IPS-20b (cell line): ENCODE measurements at regions not wholly inside any gene's neighbourhood (a gene's known extent, or its start where the extent isn't known, plus 50 kb on each side); places are given as distances from the start of the nearest gene placed in this dataset.
"Not testable (repeated sequence)": the region's sequence is repeated elsewhere in the genome, so short reads cannot be mapped to it uniquely, and the experiment has no call there.

Source experiments
- H3K27ac ChIP-seq: one replicate; pipeline ENCODE4 v1.5.1; 2013; ENCODE audit warnings: low read length
- H3K27me3 ChIP-seq: 2 replicates; pipeline ENCODE4 v1.6.1; 2013; ENCODE audit warnings: mild to moderate bottlenecking, low read length, inconsistent platforms; ENCODE audit not compliant: insufficient read depth
- H3K36me3 ChIP-seq: 2 replicates; pipeline ENCODE4 v1.6.1; 2013; ENCODE audit warnings: low read depth, mild to moderate bottlenecking, inconsistent platforms, low read length, moderate library complexity; ENCODE audit not compliant: insufficient read depth
- H3K4me1 ChIP-seq: 2 replicates; pipeline ENCODE4 v1.6.1; 2013; ENCODE audit warnings: mild to moderate bottlenecking, control low read depth, inconsistent platforms, low read length, moderate library complexity; ENCODE audit not compliant: insufficient read depth
- H3K4me3 ChIP-seq: 2 replicates; pipeline ENCODE4 v1.5.1; 2013; ENCODE audit warnings: mild to moderate bottlenecking, low read length, inconsistent platforms
- H3K9ac ChIP-seq: 2 replicates; pipeline ENCODE4 v1.6.1; 2013; ENCODE audit warnings: low read depth, mild to moderate bottlenecking, inconsistent platforms, low read length, moderate library complexity
- H3K9me3 ChIP-seq: 2 replicates; pipeline ENCODE4 v1.6.1; 2013; ENCODE audit warnings: mild to moderate bottlenecking, low read depth, low read length, inconsistent platforms; ENCODE audit not compliant: insufficient read depth

- H3K4me1 ChIP-seq, H3K36me3 ChIP-seq, H3K27me3 ChIP-seq, H3K9ac ChIP-seq, H3K27ac ChIP-seq, H3K4me3 ChIP-seq: not testable (repeated sequence)
- H3K9me3 ChIP-seq: peaks cover 13% of the 10 kb centered on the region
Measured at GRCh38 chr13:16201202-16201601, 2980.4 kb downstream of the TUBA3C start.

- H3K9me3 ChIP-seq: peaks cover 43% of the 10 kb centered on the region
- not testable (repeated sequence) for H3K4me1 ChIP-seq, H3K4me3 ChIP-seq, H3K27ac ChIP-seq, H3K36me3 ChIP-seq, H3K27me3 ChIP-seq, H3K9ac ChIP-seq
Measured at GRCh38 chr13:16160609-16161008, 3021.0 kb downstream of the TUBA3C start.

GRCh38 chr13:16158958-16159357, 3022.7 kb downstream of the TUBA3C start:
- H3K9ac ChIP-seq, H3K27ac ChIP-seq, H3K4me1 ChIP-seq, H3K36me3 ChIP-seq, H3K27me3 ChIP-seq, H3K4me3 ChIP-seq: not testable (repeated sequence)
- H3K9me3 ChIP-seq: peaks cover 41% of the 10 kb centered on the region

- not testable (repeated sequence) for H3K4me3 ChIP-seq, H3K27ac ChIP-seq, H3K36me3 ChIP-seq, H3K9ac ChIP-seq, H3K4me1 ChIP-seq, H3K27me3 ChIP-seq
- peaks cover 36% of the 10 kb centered on the region for H3K9me3 ChIP-seq
Measured at GRCh38 chr13:16158016-16158415, 3023.6 kb downstream of the TUBA3C start.

- not testable (repeated sequence) for H3K4me3 ChIP-seq, H3K36me3 ChIP-seq, H3K4me1 ChIP-seq, H3K27ac ChIP-seq, H3K27me3 ChIP-seq, H3K9ac ChIP-seq
- H3K9me3 ChIP-seq: peaks cover 42% of the 10 kb centered on the region
Measured at GRCh38 chr13:16152849-16153248, 3028.8 kb downstream of the TUBA3C start.

- H3K4me3 ChIP-seq, H3K27me3 ChIP-seq, H3K27ac ChIP-seq, H3K4me1 ChIP-seq, H3K9ac ChIP-seq, H3K36me3 ChIP-seq: not testable (repeated sequence)
- H3K9me3 ChIP-seq: peaks cover 44% of the 10 kb centered on the region
Measured at GRCh38 chr13:16151296-16151695, 3030.3 kb downstream of the TUBA3C start.

- H3K4me1 ChIP-seq, H3K27ac ChIP-seq, H3K4me3 ChIP-seq, H3K27me3 ChIP-seq, H3K9ac ChIP-seq, H3K36me3 ChIP-seq: not testable (repeated sequence)
- H3K9me3 ChIP-seq: peaks cover 56% of the 10 kb centered on the region
Measured at GRCh38 chr13:16149415-16149814, 3032.2 kb downstream of the TUBA3C start.

GRCh38 chr13:16145652-16146051, 3036.0 kb downstream of the TUBA3C start:
- H3K4me1 ChIP-seq, H3K9ac ChIP-seq, H3K27ac ChIP-seq, H3K4me3 ChIP-seq, H3K36me3 ChIP-seq, H3K27me3 ChIP-seq: not testable (repeated sequence)
- H3K9me3 ChIP-seq: peaks cover 53% of the 10 kb centered on the region

- H3K4me3 ChIP-seq, H3K27ac ChIP-seq, H3K36me3 ChIP-seq, H3K9ac ChIP-seq, H3K4me1 ChIP-seq, H3K27me3 ChIP-seq: not testable (repeated sequence)
- H3K9me3 ChIP-seq: peaks cover 41% of the 10 kb centered on the region
Measured at GRCh38 chr13:16141361-16141760, 3040.3 kb downstream of the TUBA3C start.

- H3K9me3 ChIP-seq: peaks cover 28% of the 10 kb centered on the region
- not testable (repeated sequence) for H3K4me3 ChIP-seq, H3K36me3 ChIP-seq, H3K9ac ChIP-seq, H3K27ac ChIP-seq, H3K4me1 ChIP-seq, H3K27me3 ChIP-seq
Measured at GRCh38 chr13:16136846-16137245, 3044.8 kb downstream of the TUBA3C start.

- not testable (repeated sequence) for H3K4me3 ChIP-seq, H3K27me3 ChIP-seq, H3K36me3 ChIP-seq, H3K27ac ChIP-seq, H3K9ac ChIP-seq, H3K4me1 ChIP-seq
- H3K9me3 ChIP-seq: peaks cover 26% of the 10 kb centered on the region
Measured at GRCh38 chr13:16128675-16129074, 3052.9 kb downstream of the TUBA3C start.

GRCh38 chr13:16113391-16113790, 3068.2 kb downstream of the TUBA3C start:
- peaks cover 19% of the 10 kb centered on the region for H3K9me3 ChIP-seq
- not testable (repeated sequence) for H3K27me3 ChIP-seq, H3K27ac ChIP-seq, H3K4me3 ChIP-seq, H3K36me3 ChIP-seq, H3K4me1 ChIP-seq, H3K9ac ChIP-seq
